ENCODE measurements at regions not wholly inside any gene's neighbourhood (a gene's known extent, or its start where the extent isn't known, plus 50 kb on each side); places are given as distances from the start of the nearest gene placed in this dataset.

GRCh38 chr5:109589986-109590385 is 99.7 kb upstream of the MAN2A1 start:
- Histone ChIP-seq H3K4me3 (ENCODE audit: low read depth, low read length) (no peak overlapping the region), H3K27me3 (ENCODE audit: control insufficient read depth, insufficient read depth, low read length) (no peaks in the 10 kb centered on the region), H3K36me3 (ENCODE audit: control insufficient read depth, insufficient read depth, low read length) (no peaks in the 10 kb centered on the region)
- no peak for DNase-seq (ENCODE audit: low read depth)
- no peak for TF ChIP-seq CTCF (IDR thresholded peaks at IDR 0.05; ENCODE audit: insufficient read depth, low read length, poor library complexity, severe bottlenecking)

GRCh38 chr5:109589239-109589638 is 100.5 kb upstream of the MAN2A1 start:
- Histone ChIP-seq H3K4me3 (ENCODE audit: low read depth, low read length) (no peak overlapping the region), H3K27me3 (ENCODE audit: control insufficient read depth, insufficient read depth, low read length) (no peaks in the 10 kb centered on the region), H3K36me3 (ENCODE audit: control insufficient read depth, insufficient read depth, low read length) (no peaks in the 10 kb centered on the region)
- TF ChIP-seq CTCF (IDR thresholded peaks at IDR 0.05; ENCODE audit: insufficient read depth, low read length, poor library complexity, severe bottlenecking): no peak
- no peak for DNase-seq (ENCODE audit: low read depth)

GRCh38 chr5:109588281-109589035 is 101.3 kb upstream of the MAN2A1 start:
- Histone ChIP-seq H3K4me3 (ENCODE audit: low read depth, low read length) (no peak overlapping the region), H3K27me3 (ENCODE audit: control insufficient read depth, insufficient read depth, low read length) (no peaks in the 10 kb centered on the region), H3K36me3 (ENCODE audit: control insufficient read depth, insufficient read depth, low read length) (no peaks in the 10 kb centered on the region)
- no peak for DNase-seq (ENCODE audit: low read depth)
- TF ChIP-seq CTCF (IDR thresholded peaks at IDR 0.05; ENCODE audit: insufficient read depth, low read length, poor library complexity, severe bottlenecking): no peak

- Histone ChIP-seq H3K27me3 (ENCODE audit: control insufficient read depth, insufficient read depth, low read length) (no peaks in the 10 kb centered on the region), H3K4me3 (ENCODE audit: low read depth, low read length) (no peak overlapping the region), H3K36me3 (ENCODE audit: control insufficient read depth, insufficient read depth, low read length) (no peaks in the 10 kb centered on the region)
- no peak for DNase-seq (ENCODE audit: low read depth)
- TF ChIP-seq CTCF (IDR thresholded peaks at IDR 0.05; ENCODE audit: insufficient read depth, low read length, poor library complexity, severe bottlenecking): no peak
These were observed 104.6 kb upstream of the MAN2A1 start for GRCh38 chr5:109584986-109585599.

- H3K36me3 ChIP-seq (ENCODE audit: control insufficient read depth, insufficient read depth, low read length): no peaks in the 10 kb centered on the region
- DNase-seq (ENCODE audit: low read depth): no peak
- TF ChIP-seq CTCF (IDR thresholded peaks at IDR 0.05; ENCODE audit: insufficient read depth, low read length, poor library complexity, severe bottlenecking): no peak
- no peak overlapping the region for H3K4me3 ChIP-seq (ENCODE audit: low read depth, low read length)
- no peaks in the 10 kb centered on the region for H3K27me3 ChIP-seq (ENCODE audit: control insufficient read depth, insufficient read depth, low read length)
These were observed 109.5 kb upstream of the MAN2A1 start for GRCh38 chr5:109580225-109580624.

All from kidney epithelial cell (primary cell).